ENCODE measurements at regions not wholly inside any gene's neighbourhood (a gene's known extent, or its start where the extent isn't known, plus 50 kb on each side); places are given as distances from the start of the nearest gene placed in this dataset.
"Not testable (repeated sequence)": the region's sequence is repeated elsewhere in the genome, so short reads cannot be mapped to it uniquely, and the experiment has no call there.

DNA sequence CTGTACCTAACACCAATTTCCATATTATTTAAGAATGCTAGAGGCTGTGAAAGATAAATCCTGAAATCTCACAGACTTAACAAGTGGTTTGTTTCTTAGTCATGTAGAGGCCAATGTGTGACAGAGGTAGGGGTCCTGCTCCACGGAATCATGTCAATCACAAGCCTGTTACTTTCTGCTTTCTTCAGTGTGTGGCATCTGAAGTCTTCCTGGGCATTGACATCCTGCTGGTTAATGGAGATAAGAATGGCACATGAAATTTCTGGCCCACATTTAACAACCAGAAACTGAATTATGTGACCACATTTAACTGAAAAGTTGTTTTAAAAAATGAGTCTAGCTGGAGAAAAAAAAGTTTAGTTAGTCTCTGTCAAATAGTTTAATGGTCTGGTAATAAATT lies 68.3 kb upstream of the PLA2G4A start:
- Histone ChIP-seq H3K27me3 (no peaks in the 10 kb centered on the region), H3K36me3 (no peaks in the 10 kb centered on the region), H3K4me3 (no peak overlapping the region), H3K9me3 (no peaks in the 10 kb centered on the region), H3K4me1 (no peaks in the 10 kb centered on the region), H3K27ac (no peak overlapping the region)
- no peak for TF ChIP-seq POLR2A (IDR thresholded peaks at IDR 0.05)
- TF ChIP-seq, protein P1, sequence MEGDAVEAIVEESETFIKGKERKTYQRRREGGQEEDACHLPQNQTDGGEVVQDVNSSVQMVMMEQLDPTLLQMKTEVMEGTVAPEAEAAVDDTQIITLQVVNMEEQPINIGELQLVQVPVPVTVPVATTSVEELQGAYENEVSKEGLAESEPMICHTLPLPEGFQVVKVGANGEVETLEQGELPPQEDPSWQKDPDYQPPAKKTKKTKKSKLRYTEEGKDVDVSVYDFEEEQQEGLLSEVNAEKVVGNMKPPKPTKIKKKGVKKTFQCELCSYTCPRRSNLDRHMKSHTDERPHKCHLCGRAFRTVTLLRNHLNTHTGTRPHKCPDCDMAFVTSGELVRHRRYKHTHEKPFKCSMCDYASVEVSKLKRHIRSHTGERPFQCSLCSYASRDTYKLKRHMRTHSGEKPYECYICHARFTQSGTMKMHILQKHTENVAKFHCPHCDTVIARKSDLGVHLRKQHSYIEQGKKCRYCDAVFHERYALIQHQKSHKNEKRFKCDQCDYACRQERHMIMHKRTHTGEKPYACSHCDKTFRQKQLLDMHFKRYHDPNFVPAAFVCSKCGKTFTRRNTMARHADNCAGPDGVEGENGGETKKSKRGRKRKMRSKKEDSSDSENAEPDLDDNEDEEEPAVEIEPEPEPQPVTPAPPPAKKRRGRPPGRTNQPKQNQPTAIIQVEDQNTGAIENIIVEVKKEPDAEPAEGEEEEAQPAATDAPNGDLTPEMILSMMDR (IDR thresholded peaks at IDR 0.05) = no peak
- intact Hi-C loops (cut with DNase I) = loop anchor here in 1 of 10 donors (5.0 kb wide), 1 partner anchor 148 kb away; no protein-coding TSS in a partner anchor
- ATAC-seq (no peak), DNase-seq (no peak)
- WGBS, 4 donors = 40 to 57% (median 53%) methylated on average over 1 of the region's 1 CpG

DNA sequence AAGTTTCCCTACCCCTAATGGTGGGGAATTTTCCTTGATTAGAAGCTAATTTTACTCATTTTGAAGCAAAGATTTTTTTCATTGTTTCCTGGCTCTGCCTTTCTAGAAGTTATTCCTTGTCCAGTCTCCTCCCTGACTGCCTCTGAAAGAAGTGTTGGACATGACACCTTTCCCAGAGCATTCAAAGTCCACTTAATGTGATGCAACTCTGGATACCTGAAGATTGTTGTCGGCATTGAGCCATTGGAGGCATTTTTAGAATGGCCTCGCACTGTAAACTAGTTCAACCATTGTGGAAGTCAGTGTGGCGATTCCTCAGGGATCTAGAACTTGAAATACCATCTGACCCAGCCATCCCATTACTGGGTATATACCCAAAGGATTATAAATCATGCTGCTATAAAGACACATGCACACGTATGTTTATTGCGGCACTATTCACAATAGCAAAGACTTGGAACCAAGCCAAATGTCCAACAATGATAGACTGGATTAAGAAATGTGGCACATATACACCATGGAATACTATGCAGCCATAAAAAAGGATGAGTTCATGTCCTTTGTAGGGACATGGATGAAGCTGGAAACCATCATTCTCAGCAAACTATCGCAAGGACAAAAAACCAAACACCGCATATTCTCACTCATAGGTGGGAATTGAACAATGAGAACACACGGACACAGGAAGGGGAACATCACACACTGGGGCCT lies 69.7 kb upstream of the PLA2G4A start:
- WGBS, 4 donors = 86 to 96% (median 91%) methylated on average over 5 to 7 of the region's 8 CpGs
- H3K4me3 ChIP-seq; intact Hi-C loops (cut with DNase I): not testable (repeated sequence)

DNA sequence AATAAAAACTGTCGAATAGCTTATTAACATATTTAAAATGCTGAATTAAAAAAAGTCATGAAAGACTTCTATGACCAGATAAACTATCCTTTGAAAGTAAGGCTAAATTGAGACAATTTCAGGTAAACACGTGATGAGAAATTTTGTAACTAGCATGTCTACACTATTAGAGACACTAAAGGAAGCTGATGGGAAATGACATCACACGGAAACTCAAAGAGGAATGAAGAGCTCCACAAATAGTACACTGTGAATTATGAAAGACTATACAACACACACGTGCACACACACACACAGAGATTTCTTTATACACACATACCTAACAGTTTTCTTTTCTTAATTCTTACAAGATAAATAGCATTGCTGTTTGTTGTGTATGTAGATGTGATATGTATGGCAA lies 70.9 kb upstream of the PLA2G4A start:
- DNase-seq = no peak
- ATAC-seq = no peak
- 57 to 68% (median 60%) methylated on average over 4 of the region's 4 CpGs for WGBS, 4 donors
- no peaks in the 10 kb centered on the region for H3K27me3 ChIP-seq
- H3K4me3 ChIP-seq = no peak overlapping the region
- H3K9me3 ChIP-seq = no peaks in the 10 kb centered on the region
- no peak overlapping the region for H3K27ac ChIP-seq
- TF ChIP-seq, protein P1 (IDR thresholded peaks at IDR 0.05) = no peak
- no peak for TF ChIP-seq POLR2A (IDR thresholded peaks at IDR 0.05)
- no peaks in the 10 kb centered on the region for H3K36me3 ChIP-seq
- intact Hi-C loops (cut with DNase I) = no loop called here
- H3K4me1 ChIP-seq = no peaks in the 10 kb centered on the region

More for the DNA sequence above, 69.7 kb upstream of the PLA2G4A start:
- not testable (repeated sequence) for DNase-seq, H3K9me3 ChIP-seq, H3K27me3 ChIP-seq, H3K27ac ChIP-seq, ATAC-seq, H3K36me3 ChIP-seq, H3K4me1 ChIP-seq

DNA sequence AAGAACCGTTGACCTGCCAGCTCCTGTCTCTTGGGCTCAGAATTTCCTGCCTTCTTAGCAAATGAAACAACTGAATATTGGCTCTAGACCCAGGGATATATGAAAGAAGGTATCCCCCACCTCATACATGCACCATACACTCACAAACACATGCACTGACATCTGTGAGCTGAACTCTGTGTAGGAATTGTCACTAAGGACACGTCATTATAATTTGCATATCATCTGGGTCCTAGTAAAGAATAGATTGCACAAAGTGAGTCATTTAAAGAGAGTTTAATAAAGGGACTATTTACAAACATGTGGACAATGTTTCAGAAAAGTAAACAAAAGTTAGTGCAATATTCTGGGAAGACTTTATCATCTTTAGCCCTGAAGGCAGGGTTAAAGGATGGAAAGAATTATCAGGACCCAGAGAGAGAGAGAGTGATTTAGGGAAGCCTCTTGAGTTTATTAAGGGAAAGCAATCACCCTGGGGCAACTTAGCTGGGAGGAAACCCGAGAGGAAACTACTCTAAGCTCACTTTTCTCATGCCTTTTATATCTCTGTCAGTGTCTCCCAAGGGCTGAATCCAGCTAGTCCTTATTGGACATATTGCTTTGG lies 74.1 kb upstream of the PLA2G4A start:
- intact Hi-C loops (cut with DNase I) = no loop called here
- no peaks in the 10 kb centered on the region for H3K4me1 ChIP-seq
- H3K9me3 ChIP-seq = no peaks in the 10 kb centered on the region
- DNase-seq (no peak), ATAC-seq (no peak)
- H3K27me3 ChIP-seq = no peaks in the 10 kb centered on the region
- H3K4me3 ChIP-seq = no peak overlapping the region
- WGBS, 4 donors = 37 to 51% (median 47%) methylated on average over 3 of the region's 3 CpGs
- H3K36me3 ChIP-seq = no peaks in the 10 kb centered on the region
- H3K27ac ChIP-seq = no peak overlapping the region
- TF ChIP-seq POLR2A (IDR thresholded peaks at IDR 0.05) = no peak
- TF ChIP-seq, protein P1 (IDR thresholded peaks at IDR 0.05) = no peak
